GM12878 (cell line): ENCODE measurements at regions not wholly inside any gene's neighbourhood (a gene's known extent, or its start where the extent isn't known, plus 50 kb on each side); places are given as distances from the start of the nearest gene placed in this dataset.

Experiments
- ATAC-seq: fragments of 200-7000 bp; cut with Tn5 transposase; 3 replicates; pipeline ENCODE4 v1.9.1; 2020; ENCODE audit warnings: mild to moderate bottlenecking, moderate library complexity
- BruUV-seq: library from RNA; stranded (reverse); fragments of 400-500 nt; replicated peaks from 2 replicates; lab custom pipeline; 2021; lab: Mats Ljungman, UMichigan
- CTCF ChIA-PET: fragments of 300-600 bp; sonication (Branson Sonifier 250); formaldehyde crosslinking; extraction: SDS; loops from one replicate; lab custom pipeline; 2021; ENCODE audit warnings: inconsistent platforms; lab: Yijun Ruan, JAX
- POLR2A ChIA-PET: fragments of 350-600 bp; formaldehyde crosslinking; extraction: SDS; loops from one replicate; lab custom pipeline; 2021; ENCODE audit warnings: inconsistent platforms; lab: Charles Lee
- RAD21 ChIA-PET: fragments of 300-600 bp; sonication (Branson Sonifier 250); formaldehyde crosslinking; loops from one replicate; lab custom pipeline; 2023; ENCODE audit warnings: antibody characterized with exemption; ENCODE audit not compliant: unreplicated experiment; lab: Charles Lee
- SMC1A ChIA-PET: fragments of 300-600 bp; sonication (Branson Sonifier 250); formaldehyde crosslinking; loops from one replicate; lab custom pipeline; 2023; ENCODE audit not compliant: unreplicated experiment, uncharacterized antibody; lab: Charles Lee
- DNase-seq: peaks from one replicate; pipeline ENCODE4 v3.0.0-alpha.2; 2011; ENCODE audit warnings: low read depth, low spot score
- FAIRE-seq: peaks from 3 replicates; lab custom pipeline; 2011; peaks lifted over from hg19 to GRCh38; lab: Jason Lieb, UNC
- H2AFZ ChIP-seq: 2 replicates; pipeline ENCODE4 v1.6.0; 2011; ENCODE audit warnings: low read depth, low read length, control low read depth; ENCODE audit not compliant: control insufficient read depth
- H3K27ac ChIP-seq: 2 replicates; pipeline ENCODE4 v1.5.1; 2011; ENCODE audit warnings: control low read depth; ENCODE audit not compliant: control insufficient read depth, insufficient read depth
- H3K27me3 ChIP-seq, 2 experiments: replicated peaks in 1 of 2; 2 replicates each; pipeline versions ENCODE4 v1.6.0 to v1.6.1; 2011; ENCODE audit warnings: low read length in 1 of 2; ENCODE audit not compliant: control insufficient read depth in 2 of 2, insufficient read depth in 2 of 2
- H3K36me3 ChIP-seq, 2 experiments: 2 replicates each; pipeline ENCODE4 v1.5.1; 2011; ENCODE audit warnings: low read length in 1 of 2; ENCODE audit not compliant: control insufficient read depth in 2 of 2, insufficient read depth in 2 of 2
- H3K4me1 ChIP-seq: 2 replicates; pipeline ENCODE4 v1.6.1; 2011; ENCODE audit warnings: mild to moderate bottlenecking, low read length, moderate library complexity, mixed read lengths; ENCODE audit not compliant: control insufficient read depth, insufficient read depth
- H3K4me2 ChIP-seq: 2 replicates; pipeline ENCODE4 v1.6.0; 2011; ENCODE audit warnings: control low read depth; ENCODE audit not compliant: control insufficient read depth, insufficient read depth
- H3K4me3 ChIP-seq: fragments of 200-600 bp; sonication (generic); 2 replicates; pipeline ENCODE4 v1.5.1; 2016
- H3K79me2 ChIP-seq: 2 replicates; pipeline ENCODE4 v1.6.0; 2011; ENCODE audit warnings: low read length; ENCODE audit not compliant: control insufficient read depth, insufficient read depth
- H3K9ac ChIP-seq: 2 replicates; pipeline ENCODE4 v1.8.0; 2011; ENCODE audit warnings: low read length, control low read depth, mixed read lengths; ENCODE audit not compliant: control insufficient read depth, insufficient read depth
- H3K9me3 ChIP-seq: replicated peaks from 3 replicates; pipeline ENCODE4 v1.5.1; 2011; ENCODE audit warnings: mild to moderate bottlenecking, low read length; ENCODE audit not compliant: control insufficient read depth, insufficient read depth
- H4K20me1 ChIP-seq: 2 replicates; pipeline ENCODE4 v1.6.0; 2011; ENCODE audit not compliant: control insufficient read depth, insufficient read depth
- BACH1 ChIP-seq: fragments of 450-650 bp; IDR thresholded peaks from 2 replicates; pipeline ENCODE4 v1.6.1; 2017; ENCODE audit warnings: mild to moderate bottlenecking, borderline replicate concordance
- DPF2 ChIP-seq: fragments of 450-650 bp; IDR thresholded peaks from 2 replicates; pipeline ENCODE4 v1.6.1; 2017; ENCODE audit warnings: mild to moderate bottlenecking
- ETV6 ChIP-seq, 2 experiments: fragments of 450-650 bp in 1 of 2; IDR thresholded peaks in 1 of 2; conservative IDR thresholded peaks in 1 of 2; 2 replicates each; pipeline ENCODE4 v1.6.1; 2014; ENCODE audit warnings: antibody characterized with exemption in 1 of 2, borderline replicate concordance in 1 of 2, low read depth in 1 of 2, mild to moderate bottlenecking in 1 of 2, moderate library complexity in 1 of 2
- HDAC2 ChIP-seq: fragments of 200-600 bp; sonication (generic); IDR thresholded peaks from 2 replicates; pipeline ENCODE4 v1.6.1; 2017
- HDAC6 ChIP-seq: fragments of 200-600 bp; sonication (generic); IDR thresholded peaks from one replicate; pipeline ENCODE4 v1.8.0; 2017; ENCODE audit warnings: antibody characterized with exemption; ENCODE audit not compliant: unreplicated experiment
- MEF2A ChIP-seq: IDR thresholded peaks from 2 replicates; pipeline ENCODE4 v1.6.1; 2011; ENCODE audit warnings: low read depth, mild to moderate bottlenecking, low read length, moderate library complexity; ENCODE audit not compliant: insufficient read depth
- NFXL1 ChIP-seq: fragments of 450-650 bp; IDR thresholded peaks from 2 replicates; pipeline ENCODE4 v1.6.1; 2017; ENCODE audit warnings: antibody characterized with exemption, mild to moderate bottlenecking, borderline replicate concordance
- NRF1 ChIP-seq: conservative IDR thresholded peaks from 2 replicates; pipeline ENCODE4 v1.6.1; 2011; ENCODE audit warnings: mild to moderate bottlenecking, low read depth, low read length, improper control_type of control experiment
- POU2F2 ChIP-seq: IDR thresholded peaks from 3 replicates; pipeline ENCODE4 v1.6.1; 2011; ENCODE audit warnings: low read depth, mild to moderate bottlenecking, low read length, borderline replicate concordance
- TAF1 ChIP-seq: IDR thresholded peaks from 2 replicates; pipeline ENCODE4 v1.6.1; 2011; ENCODE audit warnings: mild to moderate bottlenecking, low read depth, low read length, borderline replicate concordance
- WGBS: methylation state at CpG from one replicate; pipeline ENCODE4 v1.1.6; 2016; ENCODE audit warnings: low lambda C conversion rate; ENCODE audit not compliant: insufficient replicate concordance, insufficient coverage; ENCODE audit errors: missing lambda C conversion rate; 5-methylcytosine and 5-hydroxymethylcytosine counted together
- in situ Hi-C: fragments of 300-500 bp; cut with MboI; formaldehyde crosslinking; loops from 9 replicates; pipeline ENCODE4 v1.14.3; 2018; ENCODE audit warnings: mixed read lengths
- intact Hi-C: fragments of 100-400 bp; cut with micrococcal nuclease; formaldehyde crosslinking; loops from one replicate; pipeline ENCODE4 v1.14.2; 2022; ENCODE audit not compliant: unreplicated experiment
- TF ChIP-seq, protein P1 (sequence below): fragments of 150-350 bp; IDR thresholded peaks from 2 replicates; pipeline ENCODE4 v1.6.1; 2014; ENCODE audit warnings: mild to moderate bottlenecking, low read depth, low read length

DNA sequence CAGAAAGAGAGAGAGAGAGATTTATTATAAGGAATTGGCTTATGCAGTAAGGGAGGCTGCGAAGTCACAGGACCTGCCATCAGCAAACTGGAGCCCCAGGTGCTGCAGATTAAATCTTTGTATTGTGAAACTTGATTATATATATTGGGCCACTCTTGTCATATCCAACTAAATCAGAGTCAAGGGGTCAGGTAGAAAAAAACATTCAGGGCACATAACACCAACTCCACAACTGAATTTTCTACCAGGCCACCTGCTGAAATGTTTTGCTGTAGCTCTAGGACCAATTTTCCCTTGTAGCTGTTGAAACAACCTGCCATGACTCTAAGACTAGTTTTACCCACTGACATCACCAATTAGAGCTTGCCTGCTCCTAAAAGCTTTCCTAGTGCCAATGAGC, 1240.8 kb downstream of the SLC16A7 start:
- POLR2A ChIA-PET = no interaction called here
- 0% methylated on average over 1 of the region's 1 CpG for WGBS
- Histone ChIP-seq H3K27me3 (no peaks in the 10 kb centered on the region), H3K4me3 (no peak overlapping the region), H3K9me3 (no peaks in the 10 kb centered on the region), H3K36me3 (no peaks in the 10 kb centered on the region), H3K27ac (no peak overlapping the region), H3K4me1 (no peaks in the 10 kb centered on the region), H2AFZ (no peak overlapping the region), H3K79me2 (no peaks in the 10 kb centered on the region)
- CTCF ChIA-PET = no interaction called here
- RAD21 ChIA-PET = no interaction called here
- DNase-seq = no peak
- in situ Hi-C loops = no loop called here
- SMC1A ChIA-PET = interaction anchor here (0.6 kb wide), 1 partner anchor 203 kb away, joined by 3 read pairs; no protein-coding TSS in a partner anchor
- no TSS peak for BruUV-seq
- intact Hi-C loops = no loop called here
- no peak for ATAC-seq
- TF ChIP-seq NRF1 (no peak), HDAC2 (no peak), NFXL1 (no peak), MEF2A (no peak), POU2F2 (no peak), TAF1 (no peak)
- TF ChIP-seq, protein P1, sequence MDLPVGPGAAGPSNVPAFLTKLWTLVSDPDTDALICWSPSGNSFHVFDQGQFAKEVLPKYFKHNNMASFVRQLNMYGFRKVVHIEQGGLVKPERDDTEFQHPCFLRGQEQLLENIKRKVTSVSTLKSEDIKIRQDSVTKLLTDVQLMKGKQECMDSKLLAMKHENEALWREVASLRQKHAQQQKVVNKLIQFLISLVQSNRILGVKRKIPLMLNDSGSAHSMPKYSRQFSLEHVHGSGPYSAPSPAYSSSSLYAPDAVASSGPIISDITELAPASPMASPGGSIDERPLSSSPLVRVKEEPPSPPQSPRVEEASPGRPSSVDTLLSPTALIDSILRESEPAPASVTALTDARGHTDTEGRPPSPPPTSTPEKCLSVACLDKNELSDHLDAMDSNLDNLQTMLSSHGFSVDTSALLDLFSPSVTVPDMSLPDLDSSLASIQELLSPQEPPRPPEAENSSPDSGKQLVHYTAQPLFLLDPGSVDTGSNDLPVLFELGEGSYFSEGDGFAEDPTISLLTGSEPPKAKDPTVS = no peak
- TF ChIP-seq, all 136 proteins: peak for 0
- H3K4me2 ChIP-seq = no peak overlapping the region
- FAIRE-seq = no peak
- no peak overlapping the region for H3K9ac ChIP-seq
- H4K20me1 ChIP-seq = no peaks in the 10 kb centered on the region

- no peaks in the 10 kb centered on the region for H3K9me3 ChIP-seq
- no peak overlapping the region for H2AFZ ChIP-seq
- SMC1A ChIA-PET = no interaction called here
- H3K27me3 ChIP-seq = no peaks in the 10 kb centered on the region
- intact Hi-C loops (no loop called here), in situ Hi-C loops (no loop called here)
- no peaks in the 10 kb centered on the region for H4K20me1 ChIP-seq
- no peak overlapping the region for H3K27ac ChIP-seq
- DNase-seq (no peak), ATAC-seq (no peak), FAIRE-seq (no peak)
- POLR2A ChIA-PET = no interaction called here
- BruUV-seq = no TSS peak
- H3K4me2 ChIP-seq = no peak overlapping the region
- no peak overlapping the region for H3K4me3 ChIP-seq
- no peaks in the 10 kb centered on the region for H3K79me2 ChIP-seq
- TF ChIP-seq TAF1 (no peak), HDAC6 (no peak), BACH1 (no peak), DPF2 (no peak), ETV6 (conservative IDR thresholded peaks at IDR 0.05 in 1 of 2, IDR thresholded peaks at IDR 0.05 in 1 of 2; ENCODE audit: borderline replicate concordance in 1 of 2, low read depth in 1 of 2) (no peak)
- no peak overlapping the region for H3K9ac ChIP-seq
- WGBS = 50% methylated on average over 2 of the region's 2 CpGs
- no peaks in the 10 kb centered on the region for H3K4me1 ChIP-seq
- no peaks in the 10 kb centered on the region for H3K36me3 ChIP-seq
- RAD21 ChIA-PET = no interaction called here
- CTCF ChIA-PET = no interaction called here
Observed at GRCh38 chr12:60842181-60842580, 1246.4 kb downstream of the SLC16A7 start.
